NCI-H510A (cell line): ENCODE measurements at regions not wholly inside any gene's neighbourhood (a gene's known extent, or its start where the extent isn't known, plus 50 kb on each side); places are given as distances from the start of the nearest gene placed in this dataset.
"Not testable (repeated sequence)": the region's sequence is repeated elsewhere in the genome, so short reads cannot be mapped to it uniquely, and the experiment has no call there.

Source experiments
- DNase-seq: peaks from one replicate; lab custom pipeline; 2025; lab: John Stamatoyannopoulos, UW

DNA sequence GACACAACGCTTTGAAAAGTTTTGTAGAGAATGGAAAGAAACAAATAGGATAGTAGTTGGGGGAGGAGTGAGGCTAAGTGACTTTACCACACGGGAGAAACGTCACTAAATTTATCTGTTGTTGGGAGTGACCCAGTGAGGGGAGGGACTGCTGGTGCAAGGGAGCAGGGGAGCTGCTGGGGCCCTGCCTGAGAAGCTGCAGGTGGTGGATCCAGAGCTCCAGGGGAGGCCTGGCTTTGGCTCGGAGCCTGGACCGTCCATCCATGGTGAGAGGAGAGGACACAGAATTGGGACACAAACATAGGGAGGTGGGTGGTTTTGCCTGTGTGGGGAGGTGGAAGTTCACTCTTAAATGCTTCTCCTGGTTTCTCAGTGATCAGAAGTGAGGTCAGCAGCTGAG is 107.6 kb downstream of the GOSR1 start:
- DNase-seq = no peak

DNA sequence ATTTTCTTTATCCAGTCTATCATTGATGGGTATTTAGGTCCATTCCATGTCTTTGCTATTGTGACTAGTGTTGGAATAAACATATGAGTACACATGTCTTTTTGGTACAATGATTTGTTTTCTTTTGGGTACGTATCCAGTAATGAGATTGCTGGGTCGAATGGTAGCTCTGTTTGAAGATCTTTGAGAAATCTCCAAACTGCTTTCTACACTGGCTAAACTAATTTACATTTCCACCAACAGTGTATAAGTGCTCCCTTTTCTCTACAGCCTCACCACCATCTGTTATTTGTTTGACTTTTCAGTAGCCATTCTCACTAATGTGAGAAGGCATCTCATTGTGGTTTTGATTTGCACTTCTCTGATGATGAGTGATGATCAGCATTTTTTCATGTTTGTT is 103.7 kb downstream of the GOSR1 start:
- DNase-seq = no peak

DNA sequence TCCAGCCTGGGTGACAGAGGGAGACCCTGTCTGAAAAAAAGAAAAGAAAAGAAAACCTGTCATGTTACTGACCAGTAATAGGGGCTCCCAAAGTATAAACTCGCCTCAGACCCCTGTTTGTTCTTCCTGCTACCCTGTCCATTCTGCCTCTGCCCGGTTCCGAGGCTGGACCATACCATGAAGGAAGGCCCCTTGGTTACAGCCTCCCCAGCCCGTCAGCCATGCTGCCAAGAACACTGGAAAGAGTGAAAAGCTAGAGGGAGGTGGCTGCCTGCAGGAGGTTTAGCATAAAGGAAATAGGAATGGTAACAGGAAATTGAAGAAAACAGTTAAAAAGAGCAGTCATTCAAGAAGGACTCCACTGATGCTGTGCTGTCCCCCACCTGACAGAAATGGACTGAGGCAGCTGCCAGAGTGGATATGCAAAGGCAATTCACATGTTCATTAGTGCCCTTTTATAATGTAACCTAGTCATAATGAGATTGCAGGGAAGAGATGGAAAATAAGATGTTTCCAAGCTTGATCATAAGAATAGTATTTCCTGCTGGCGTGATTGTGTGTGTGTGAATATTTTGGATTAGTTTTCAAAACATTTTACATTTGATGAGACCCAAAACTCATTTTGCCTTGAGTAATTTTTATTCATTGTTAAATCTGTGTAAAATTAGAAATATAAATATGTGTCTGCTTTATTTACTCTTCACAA is 102.6 kb downstream of the GOSR1 start:
- no peak for DNase-seq

DNA sequence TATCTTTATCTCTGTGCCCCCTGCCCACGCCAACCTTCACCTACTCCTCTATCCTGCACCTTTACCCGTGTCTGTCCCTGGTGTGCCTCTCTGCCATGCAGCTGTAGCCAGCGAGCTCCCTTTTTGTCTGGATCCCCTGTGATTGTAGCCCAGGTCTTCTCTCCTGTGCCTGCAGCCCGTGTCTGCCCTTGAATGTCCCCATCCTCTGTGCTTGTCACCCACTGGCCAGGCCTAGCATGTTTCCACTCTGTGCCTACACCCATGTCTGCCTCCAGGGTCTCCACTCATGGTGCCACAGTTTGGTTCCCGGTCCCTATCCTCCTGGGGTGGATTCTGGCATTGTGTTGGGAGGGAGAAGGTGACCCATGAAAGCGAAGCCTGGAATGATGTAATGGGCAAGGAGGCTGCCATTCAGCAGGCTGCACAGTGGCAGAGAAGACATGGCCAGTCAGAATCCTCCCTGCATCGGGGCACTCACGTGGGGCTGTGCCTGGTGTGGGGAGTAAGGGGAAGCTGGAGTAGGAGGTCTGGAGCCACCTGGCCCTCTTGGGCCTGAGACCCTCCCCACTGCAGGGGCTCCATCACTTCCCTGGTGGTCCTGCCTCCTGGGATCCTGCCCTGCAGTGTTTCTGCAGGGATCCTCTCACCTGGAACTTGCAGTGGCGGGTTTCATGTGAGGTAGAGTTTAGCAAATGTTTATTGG is 101.0 kb downstream of the GOSR1 start:
- not testable (repeated sequence) for DNase-seq
